ENCODE measurements at regions not wholly inside any gene's neighbourhood (a gene's known extent, or its start where the extent isn't known, plus 50 kb on each side); places are given as distances from the start of the nearest gene placed in this dataset.

DNA sequence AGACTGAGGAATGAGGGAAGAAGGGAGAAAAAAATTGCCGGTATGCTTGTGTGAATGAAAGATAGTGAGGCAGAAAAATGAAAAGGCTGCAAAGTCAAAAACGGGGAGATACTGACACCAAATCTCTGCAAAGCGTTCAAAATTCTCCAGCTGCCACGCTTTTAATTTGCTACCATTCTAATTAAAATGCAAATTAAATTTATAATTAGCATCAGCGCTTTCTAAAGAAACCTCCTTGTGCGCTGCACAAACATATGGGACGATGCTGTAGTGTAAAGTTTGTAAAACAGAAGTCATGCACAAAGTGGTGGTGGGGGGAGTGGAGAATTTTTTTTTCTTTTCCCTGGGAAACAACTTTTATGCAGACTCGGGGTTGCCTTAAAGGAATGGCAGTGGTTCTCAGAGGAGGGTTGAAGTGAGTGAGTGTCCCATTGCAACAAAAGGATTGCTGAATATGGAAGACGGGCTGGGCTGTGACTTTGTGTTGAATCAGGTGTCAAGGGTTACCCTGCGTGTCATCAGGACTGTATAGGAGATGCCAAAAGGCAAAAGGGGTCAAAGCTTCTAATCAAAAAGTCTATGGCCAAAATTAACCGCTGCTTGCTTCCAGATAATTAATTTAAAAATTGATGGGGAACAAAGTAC is 472.2 kb downstream of the NR2F2 start:
- no peak overlapping the region for H3K27ac ChIP-seq
- DNase-seq (no peak), ATAC-seq (no peak)
- intact Hi-C loops (cut with DNase I) = no loop called here
- no peaks in the 10 kb centered on the region for H3K36me3 ChIP-seq
- no peaks in the 10 kb centered on the region for H3K9me3 ChIP-seq
- H3K4me3 ChIP-seq = no peak overlapping the region
- no peaks in the 10 kb centered on the region for H3K4me1 ChIP-seq
- peaks cover 0 to 20% (median 0%) of the 10 kb centered on the region in 9 donors for H3K27me3 ChIP-seq
- 72 to 78% (median 76%) methylated on average over 11 of the region's 11 CpGs for WGBS, 4 donors
- TF ChIP-seq POLR2A (IDR thresholded peaks at IDR 0.05) = no peak
- TF ChIP-seq, protein P1, sequence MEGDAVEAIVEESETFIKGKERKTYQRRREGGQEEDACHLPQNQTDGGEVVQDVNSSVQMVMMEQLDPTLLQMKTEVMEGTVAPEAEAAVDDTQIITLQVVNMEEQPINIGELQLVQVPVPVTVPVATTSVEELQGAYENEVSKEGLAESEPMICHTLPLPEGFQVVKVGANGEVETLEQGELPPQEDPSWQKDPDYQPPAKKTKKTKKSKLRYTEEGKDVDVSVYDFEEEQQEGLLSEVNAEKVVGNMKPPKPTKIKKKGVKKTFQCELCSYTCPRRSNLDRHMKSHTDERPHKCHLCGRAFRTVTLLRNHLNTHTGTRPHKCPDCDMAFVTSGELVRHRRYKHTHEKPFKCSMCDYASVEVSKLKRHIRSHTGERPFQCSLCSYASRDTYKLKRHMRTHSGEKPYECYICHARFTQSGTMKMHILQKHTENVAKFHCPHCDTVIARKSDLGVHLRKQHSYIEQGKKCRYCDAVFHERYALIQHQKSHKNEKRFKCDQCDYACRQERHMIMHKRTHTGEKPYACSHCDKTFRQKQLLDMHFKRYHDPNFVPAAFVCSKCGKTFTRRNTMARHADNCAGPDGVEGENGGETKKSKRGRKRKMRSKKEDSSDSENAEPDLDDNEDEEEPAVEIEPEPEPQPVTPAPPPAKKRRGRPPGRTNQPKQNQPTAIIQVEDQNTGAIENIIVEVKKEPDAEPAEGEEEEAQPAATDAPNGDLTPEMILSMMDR (IDR thresholded peaks at IDR 0.05) = no peak

DNA sequence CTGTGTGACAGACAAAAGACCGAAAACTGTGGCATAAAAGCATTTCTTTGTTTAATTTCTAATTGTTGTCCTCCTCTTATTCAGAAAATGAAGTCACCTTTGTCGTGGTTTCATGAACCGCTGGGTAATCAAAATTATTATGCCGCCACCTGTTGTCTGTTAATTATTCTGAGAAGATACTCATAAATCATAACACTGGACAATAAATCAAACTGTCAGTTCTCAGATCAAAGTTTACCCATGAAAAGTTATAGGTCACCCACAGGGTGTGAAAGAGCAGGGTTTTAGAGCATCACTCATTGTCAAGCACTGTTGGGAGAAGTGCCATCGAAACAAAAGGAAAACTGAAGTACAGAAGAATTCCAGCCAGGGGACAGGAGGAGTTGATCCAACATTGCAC is 474.3 kb downstream of the NR2F2 start:
- no peaks in the 10 kb centered on the region for H3K36me3 ChIP-seq
- peaks cover 0 to 17% (median 0%) of the 10 kb centered on the region in 9 donors for H3K27me3 ChIP-seq
- no peak overlapping the region for H3K4me3 ChIP-seq
- TF ChIP-seq POLR2A (IDR thresholded peaks at IDR 0.05) = no peak
- TF ChIP-seq, protein P1 (IDR thresholded peaks at IDR 0.05) = no peak
- DNase-seq (no peak), ATAC-seq (no peak)
- H3K27ac ChIP-seq = no peak overlapping the region
- no peaks in the 10 kb centered on the region for H3K4me1 ChIP-seq
- intact Hi-C loops (cut with DNase I) = no loop called here
- no peaks in the 10 kb centered on the region for H3K9me3 ChIP-seq
- WGBS, 4 donors = 83 to 89% (median 86%) methylated on average over 5 of the region's 5 CpGs

DNA sequence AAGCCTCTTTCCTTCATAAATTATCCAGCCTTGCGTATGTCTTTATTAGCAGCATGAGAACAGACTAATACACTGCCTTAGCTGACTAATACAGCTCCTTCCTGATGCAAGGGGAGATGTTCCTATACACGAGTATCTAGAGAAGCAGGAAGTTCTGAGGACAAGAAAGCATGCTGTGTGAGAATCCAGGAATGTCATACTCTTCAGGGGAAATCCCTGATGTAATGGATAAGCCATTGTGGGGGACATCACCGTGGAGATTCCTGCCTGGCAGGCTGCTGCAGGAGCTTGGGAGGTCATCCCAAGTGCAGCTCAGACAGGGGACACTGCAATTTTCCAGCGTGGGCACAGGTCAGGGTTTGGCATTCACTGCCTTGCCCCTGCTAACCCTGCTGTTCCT is 476.9 kb downstream of the NR2F2 start:
- H3K27ac ChIP-seq = no peak overlapping the region
- 59 to 81% (median 64%) methylated on average over 4 of the region's 4 CpGs for WGBS, 4 donors
- no peak for TF ChIP-seq POLR2A (IDR thresholded peaks at IDR 0.05)
- TF ChIP-seq, protein P1 (IDR thresholded peaks at IDR 0.05) = no peak

DNA sequence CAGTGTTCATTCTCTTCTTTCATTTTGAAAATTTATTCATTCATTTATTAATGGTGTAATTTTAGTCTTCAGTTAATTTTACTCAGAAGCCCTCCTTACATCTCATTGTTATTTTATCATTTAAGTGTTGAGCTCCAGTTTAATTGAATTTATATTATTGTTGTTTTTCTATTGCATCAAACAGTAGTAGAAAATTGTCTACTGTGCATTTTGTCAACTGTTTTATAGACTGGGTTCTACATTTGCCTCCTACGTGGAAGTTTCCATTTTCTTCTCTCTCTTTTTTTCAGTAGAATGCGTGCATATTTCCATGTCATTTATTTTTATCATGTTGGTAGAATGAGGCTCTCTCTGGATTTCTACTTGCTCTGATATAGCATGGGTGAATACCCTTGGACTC is 487.4 kb downstream of the NR2F2 start:
- H3K4me1 ChIP-seq = no peaks in the 10 kb centered on the region
- H3K27ac ChIP-seq = no peak overlapping the region
- WGBS, 4 donors = 56 to 80% (median 72%) methylated on average over 2 of the region's 2 CpGs
- no peak for DNase-seq
- TF ChIP-seq, protein P1 (IDR thresholded peaks at IDR 0.05) = no peak
- no peak for TF ChIP-seq POLR2A (IDR thresholded peaks at IDR 0.05)
- H3K9me3 ChIP-seq = no peaks in the 10 kb centered on the region
- H3K4me3 ChIP-seq = no peak overlapping the region
- peaks cover 0 to 5% (median 0%) of the 10 kb centered on the region in 9 donors for H3K27me3 ChIP-seq
- ATAC-seq = no peak
- H3K36me3 ChIP-seq = no peaks in the 10 kb centered on the region
- intact Hi-C loops (cut with DNase I) = no loop called here

More for the DNA sequence above, 476.9 kb downstream of the NR2F2 start:
- DNase-seq = no peak
- Histone ChIP-seq H3K36me3 (no peaks in the 10 kb centered on the region), H3K27me3 (peaks cover 0 to 3% (median 0%) of the 10 kb centered on the region in 9 donors), H3K4me3 (no peak overlapping the region), H3K4me1 (no peaks in the 10 kb centered on the region), H3K9me3 (no peaks in the 10 kb centered on the region)
- no peak for ATAC-seq
- intact Hi-C loops (cut with DNase I) = no loop called here

All from heart left ventricle (tissue), 16 donors.